Skeletal muscle tissue (tissue), 3 donors: ENCODE measurements at regions not wholly inside any gene's neighbourhood (a gene's known extent, or its start where the extent isn't known, plus 50 kb on each side); places are given as distances from the start of the nearest gene placed in this dataset.

Experiments
- H3K27ac ChIP-seq: one replicate; pipeline ENCODE4 v1.7.0; 2013; ENCODE audit warnings: mild to moderate bottlenecking, low read depth, low read length, inconsistent platforms
- H3K27me3 ChIP-seq, 3 donors: one replicate each; pipeline ENCODE4 v1.7.0; 2013; ENCODE audit warnings: low read length in 3 of 3; ENCODE audit not compliant: control insufficient read depth in 3 of 3, insufficient read depth in 3 of 3
- H3K36me3 ChIP-seq, 3 donors: one replicate each; pipeline ENCODE4 v1.7.0; 2013; ENCODE audit warnings: low read length in 3 of 3; ENCODE audit not compliant: control insufficient read depth in 3 of 3, insufficient read depth in 3 of 3
- H3K4me1 ChIP-seq, 3 donors: one replicate each; pipeline ENCODE4 v1.7.0; 2013; ENCODE audit warnings: low read length in 3 of 3, mild to moderate bottlenecking in 3 of 3; ENCODE audit not compliant: control insufficient read depth in 3 of 3, insufficient read depth in 3 of 3
- H3K4me3 ChIP-seq, 3 donors: one replicate each; pipeline ENCODE4 v1.7.0; 2013; ENCODE audit warnings: low read length in 3 of 3
- H3K9ac ChIP-seq, 3 donors: one replicate each; pipeline ENCODE4 v1.7.0; 2013; ENCODE audit warnings: low read length in 3 of 3, mild to moderate bottlenecking in 3 of 3, moderate library complexity in 2 of 3, low read depth in 1 of 3
- H3K9me3 ChIP-seq, 3 donors: one replicate each; pipeline ENCODE4 v1.7.0; 2013; ENCODE audit warnings: low read length in 3 of 3; ENCODE audit not compliant: control insufficient read depth in 3 of 3
- donor health status: Osteomylitis.

- no peaks in the 10 kb centered on the region for H3K27me3 ChIP-seq
- H3K4me1 ChIP-seq = no peaks in the 10 kb centered on the region
- H3K9ac ChIP-seq = no peak overlapping the region
- H3K36me3 ChIP-seq = no peaks in the 10 kb centered on the region
- H3K4me3 ChIP-seq = no peak overlapping the region
- H3K27ac ChIP-seq = no peak overlapping the region
- H3K9me3 ChIP-seq = no peaks in the 10 kb centered on the region
These were observed 158.4 kb upstream of the SRD5A2 start for GRCh38 chr2:31739161-31739560.

- Histone ChIP-seq H3K27me3 (no peaks in the 10 kb centered on the region), H3K4me1 (no peaks in the 10 kb centered on the region), H3K36me3 (no peaks in the 10 kb centered on the region), H3K9me3 (no peaks in the 10 kb centered on the region), H3K27ac (no peak overlapping the region), H3K4me3 (no peak overlapping the region), H3K9ac (no peak overlapping the region)
These were observed 156.1 kb upstream of the SRD5A2 start for GRCh38 chr2:31736695-31737454.

GRCh38 chr2:31735716-31736115, 155.0 kb upstream of the SRD5A2 start:
- H3K9me3 ChIP-seq = no peaks in the 10 kb centered on the region
- no peaks in the 10 kb centered on the region for H3K27me3 ChIP-seq
- H3K36me3 ChIP-seq = no peaks in the 10 kb centered on the region
- H3K4me1 ChIP-seq = no peaks in the 10 kb centered on the region
- H3K4me3 ChIP-seq = no peak overlapping the region
- H3K27ac ChIP-seq = no peak overlapping the region
- H3K9ac ChIP-seq = no peak overlapping the region

- H3K4me3 ChIP-seq = no peak overlapping the region
- no peak overlapping the region for H3K27ac ChIP-seq
- no peak overlapping the region for H3K9ac ChIP-seq
- no peaks in the 10 kb centered on the region for H3K9me3 ChIP-seq
- H3K36me3 ChIP-seq = no peaks in the 10 kb centered on the region
- H3K27me3 ChIP-seq = no peaks in the 10 kb centered on the region
- peaks cover 0 to 4% (median 0%) of the 10 kb centered on the region in 3 donors for H3K4me1 ChIP-seq
These were observed 148.8 kb upstream of the SRD5A2 start for GRCh38 chr2:31729442-31730092.

GRCh38 chr2:31729065-31729439, 148.3 kb upstream of the SRD5A2 start:
- H3K4me1 ChIP-seq = peaks cover 0 to 4% (median 0%) of the 10 kb centered on the region in 3 donors
- no peak overlapping the region for H3K4me3 ChIP-seq
- H3K36me3 ChIP-seq = no peaks in the 10 kb centered on the region
- H3K9me3 ChIP-seq = no peaks in the 10 kb centered on the region
- no peaks in the 10 kb centered on the region for H3K27me3 ChIP-seq
- no peak overlapping the region for H3K27ac ChIP-seq
- no peak overlapping the region for H3K9ac ChIP-seq

- peaks cover 0 to 4% (median 0%) of the 10 kb centered on the region in 3 donors for H3K4me1 ChIP-seq
- no peak overlapping the region for H3K9ac ChIP-seq
- no peaks in the 10 kb centered on the region for H3K27me3 ChIP-seq
- no peaks in the 10 kb centered on the region for H3K9me3 ChIP-seq
- H3K27ac ChIP-seq = no peak overlapping the region
- H3K4me3 ChIP-seq = no peak overlapping the region
- no peaks in the 10 kb centered on the region for H3K36me3 ChIP-seq
These were observed 147.8 kb upstream of the SRD5A2 start for GRCh38 chr2:31728406-31729064.

GRCh38 chr2:31726457-31726856, 145.7 kb upstream of the SRD5A2 start:
- H3K36me3 ChIP-seq = no peaks in the 10 kb centered on the region
- H3K27me3 ChIP-seq = no peaks in the 10 kb centered on the region
- H3K27ac ChIP-seq = no peak overlapping the region
- H3K4me1 ChIP-seq = peaks cover 0 to 4% (median 0%) of the 10 kb centered on the region in 3 donors
- no peak overlapping the region for H3K9ac ChIP-seq
- H3K9me3 ChIP-seq = no peaks in the 10 kb centered on the region
- H3K4me3 ChIP-seq = no peak overlapping the region

GRCh38 chr2:31725444-31725843, 144.7 kb upstream of the SRD5A2 start:
- no peaks in the 10 kb centered on the region for H3K9me3 ChIP-seq
- H3K4me3 ChIP-seq = no peak overlapping the region
- H3K27ac ChIP-seq = no peak overlapping the region
- no peaks in the 10 kb centered on the region for H3K27me3 ChIP-seq
- peaks cover 0 to 4% (median 0%) of the 10 kb centered on the region in 3 donors for H3K4me1 ChIP-seq
- no peak overlapping the region for H3K9ac ChIP-seq
- no peaks in the 10 kb centered on the region for H3K36me3 ChIP-seq

- Histone ChIP-seq H3K27me3 (no peaks in the 10 kb centered on the region), H3K9me3 (no peaks in the 10 kb centered on the region), H3K9ac (no peak overlapping the region), H3K4me3 (no peak overlapping the region), H3K27ac (no peak overlapping the region), H3K4me1 (no peaks in the 10 kb centered on the region), H3K36me3 (no peaks in the 10 kb centered on the region)
These were observed 131.0 kb upstream of the SRD5A2 start for GRCh38 chr2:31711737-31712136.

GRCh38 chr2:31710121-31710520, 129.4 kb upstream of the SRD5A2 start:
- H3K27me3 ChIP-seq = no peaks in the 10 kb centered on the region
- H3K27ac ChIP-seq = no peak overlapping the region
- no peak overlapping the region for H3K9ac ChIP-seq
- H3K36me3 ChIP-seq = no peaks in the 10 kb centered on the region
- no peak overlapping the region for H3K4me3 ChIP-seq
- H3K4me1 ChIP-seq = no peaks in the 10 kb centered on the region
- H3K9me3 ChIP-seq = no peaks in the 10 kb centered on the region
